ENCODE measurements at regions not wholly inside any gene's neighbourhood (a gene's known extent, or its start where the extent isn't known, plus 50 kb on each side); places are given as distances from the start of the nearest gene placed in this dataset.
"Not testable (repeated sequence)": the region's sequence is repeated elsewhere in the genome, so short reads cannot be mapped to it uniquely, and the experiment has no call there.

DNA sequence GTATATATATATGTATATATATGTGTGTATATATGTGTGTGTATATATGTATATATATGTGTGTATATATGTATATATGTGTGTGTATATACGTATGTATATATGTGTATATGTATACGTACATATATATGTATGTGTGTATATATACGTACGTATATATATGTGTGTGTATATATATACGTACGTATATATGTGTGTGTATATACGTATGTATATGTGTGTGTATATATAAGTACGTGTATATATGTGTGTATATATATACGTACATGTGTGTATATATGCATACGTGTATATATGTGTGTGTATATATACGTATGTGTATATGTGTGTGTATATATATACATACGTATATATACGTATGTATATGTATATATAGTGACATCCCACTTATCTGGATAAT lies 154.4 kb downstream of the CDRT15L2 start:
- Histone ChIP-seq H3K27me3 (no peaks in the 10 kb centered on the region), H3K9me3 (no peaks in the 10 kb centered on the region), H3K36me3 (no peaks in the 10 kb centered on the region), H3K4me3 (no peak overlapping the region), H3K27ac (no peak overlapping the region), H3K4me1 (no peaks in the 10 kb centered on the region)
- no peak for TF ChIP-seq CTCF (IDR thresholded peaks at IDR 0.05)
- no peak for TF ChIP-seq POLR2A (IDR thresholded peaks at IDR 0.05)
- TF ChIP-seq POLR2AphosphoS5 (IDR thresholded peaks at IDR 0.05): no peak
- DNase-seq (ENCODE audit: low spot score in 2 of 2): no peak
- intact Hi-C loops (cut with DNase I; ENCODE audit: low total_unique reads): no loop called here

DNA sequence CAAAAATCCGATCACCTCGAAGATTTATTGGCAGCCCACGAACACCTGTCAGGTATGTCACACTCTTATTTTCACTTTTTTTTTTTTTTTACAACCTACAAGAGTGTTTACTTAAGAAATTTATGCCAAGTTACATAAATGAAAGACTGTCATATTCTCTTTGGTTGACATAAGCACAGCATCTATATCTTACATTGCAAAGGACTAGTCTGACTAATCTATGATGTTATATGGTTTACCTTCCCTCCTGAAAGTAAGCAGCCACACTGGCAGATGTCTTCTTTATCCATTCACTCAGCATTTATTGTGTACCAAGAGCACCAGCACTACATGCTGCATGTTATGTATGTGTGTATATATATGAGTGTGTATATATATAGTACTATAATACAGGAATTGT lies 156.3 kb downstream of the CDRT15L2 start:
- no peak for DNase-seq (ENCODE audit: low spot score in 2 of 2)
- no peaks in the 10 kb centered on the region for H3K36me3 ChIP-seq

GRCh38 chr17:20737636-20738035 lies 158.1 kb downstream of the CDRT15L2 start:
- H3K27ac ChIP-seq; H3K4me1 ChIP-seq; DNase-seq (ENCODE audit: low spot score in 2 of 2); intact Hi-C loops (cut with DNase I; ENCODE audit: low total_unique reads); H3K4me3 ChIP-seq; H3K36me3 ChIP-seq; H3K27me3 ChIP-seq; H3K9me3 ChIP-seq: not testable (repeated sequence)

More for the DNA sequence above, 156.3 kb downstream of the CDRT15L2 start:
- H3K4me3 ChIP-seq: no peak overlapping the region
- no peaks in the 10 kb centered on the region for H3K4me1 ChIP-seq
- no peaks in the 10 kb centered on the region for H3K9me3 ChIP-seq
- H3K27ac ChIP-seq: no peak overlapping the region
- intact Hi-C loops (cut with DNase I; ENCODE audit: low total_unique reads): no loop called here
- no peaks in the 10 kb centered on the region for H3K27me3 ChIP-seq
- no peak for TF ChIP-seq POLR2AphosphoS5 (IDR thresholded peaks at IDR 0.05)
- TF ChIP-seq CTCF (IDR thresholded peaks at IDR 0.05): no peak
- TF ChIP-seq POLR2A (IDR thresholded peaks at IDR 0.05): no peak

- Histone ChIP-seq H3K27ac (no peak overlapping the region), H3K36me3 (no peaks in the 10 kb centered on the region), H3K4me1 (no peaks in the 10 kb centered on the region), H3K27me3 (no peaks in the 10 kb centered on the region), H3K9me3 (no peaks in the 10 kb centered on the region), H3K4me3 (no peak overlapping the region)
- no peak for DNase-seq (ENCODE audit: low spot score in 2 of 2)
- intact Hi-C loops (cut with DNase I; ENCODE audit: low total_unique reads): no loop called here
- TF ChIP-seq CTCF (IDR thresholded peaks at IDR 0.05) (no peak), POLR2AphosphoS5 (IDR thresholded peaks at IDR 0.05) (no peak), POLR2A (IDR thresholded peaks at IDR 0.05) (no peak)
Measured at GRCh38 chr17:20771104-20771503, 191.6 kb downstream of the CDRT15L2 start.

DNA sequence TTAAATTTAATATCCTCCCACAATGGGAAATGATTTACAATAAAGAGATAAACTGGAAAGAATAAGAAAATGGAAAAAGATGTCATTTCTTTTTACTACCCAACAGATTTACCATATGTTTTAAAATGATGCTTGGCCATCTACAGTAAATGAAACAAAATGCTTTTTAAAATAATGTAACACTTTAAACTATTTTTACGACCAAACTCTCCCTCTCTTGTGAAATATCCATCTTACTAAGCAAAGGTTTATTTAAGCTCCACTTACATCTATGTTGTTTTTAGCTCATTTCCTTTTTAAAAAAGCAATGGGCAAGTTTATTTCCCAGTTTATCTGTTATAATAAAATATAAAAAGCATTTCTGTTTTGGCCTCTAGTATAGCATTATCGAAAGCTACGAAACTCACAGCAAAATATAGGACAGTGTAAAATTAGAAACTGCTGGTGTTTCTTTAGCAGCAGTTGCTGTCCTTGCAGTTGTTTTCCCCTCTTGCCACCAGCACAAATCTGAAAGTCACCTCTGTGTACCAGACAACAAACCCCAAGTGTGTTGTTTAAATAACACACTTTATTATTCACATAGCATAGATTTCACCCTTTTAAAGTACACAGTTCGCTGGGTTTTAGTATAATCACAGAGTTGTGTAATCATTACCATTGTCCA lies 195.1 kb downstream of the CDRT15L2 start:
- intact Hi-C loops (cut with DNase I; ENCODE audit: low total_unique reads): no loop called here
- no peaks in the 10 kb centered on the region for H3K4me1 ChIP-seq
- no peak overlapping the region for H3K4me3 ChIP-seq
- no peak overlapping the region for H3K27ac ChIP-seq
- no peak for DNase-seq (ENCODE audit: low spot score in 2 of 2)
- TF ChIP-seq POLR2A (IDR thresholded peaks at IDR 0.05) (no peak), CTCF (IDR thresholded peaks at IDR 0.05) (no peak), POLR2AphosphoS5 (IDR thresholded peaks at IDR 0.05) (no peak)
- no peaks in the 10 kb centered on the region for H3K9me3 ChIP-seq
- H3K27me3 ChIP-seq: no peaks in the 10 kb centered on the region
- no peaks in the 10 kb centered on the region for H3K36me3 ChIP-seq

GRCh38 chr17:20775331-20775730 lies 195.8 kb downstream of the CDRT15L2 start:
- Histone ChIP-seq H3K36me3 (no peaks in the 10 kb centered on the region), H3K9me3 (no peaks in the 10 kb centered on the region), H3K27me3 (no peaks in the 10 kb centered on the region), H3K27ac (no peak overlapping the region), H3K4me3 (no peak overlapping the region), H3K4me1 (no peaks in the 10 kb centered on the region)
- no peak for DNase-seq (ENCODE audit: low spot score in 2 of 2)
- intact Hi-C loops (cut with DNase I; ENCODE audit: low total_unique reads): no loop called here
- no peak for TF ChIP-seq POLR2AphosphoS5 (IDR thresholded peaks at IDR 0.05)

Data from breast epithelium (tissue), 4 donors.